AML-193 (cell line): ENCODE measurements at regions not wholly inside any gene's neighbourhood (a gene's known extent, or its start where the extent isn't known, plus 50 kb on each side); places are given as distances from the start of the nearest gene placed in this dataset.

Experiments
- DNase-seq, 2 experiments: peaks; one replicate each; lab custom pipeline; 2025; lab: John Stamatoyannopoulos, UW

GRCh38 chr1:22221233-22221780 lies 78.4 kb upstream of the WNT4 start:
- no peak for DNase-seq

DNA sequence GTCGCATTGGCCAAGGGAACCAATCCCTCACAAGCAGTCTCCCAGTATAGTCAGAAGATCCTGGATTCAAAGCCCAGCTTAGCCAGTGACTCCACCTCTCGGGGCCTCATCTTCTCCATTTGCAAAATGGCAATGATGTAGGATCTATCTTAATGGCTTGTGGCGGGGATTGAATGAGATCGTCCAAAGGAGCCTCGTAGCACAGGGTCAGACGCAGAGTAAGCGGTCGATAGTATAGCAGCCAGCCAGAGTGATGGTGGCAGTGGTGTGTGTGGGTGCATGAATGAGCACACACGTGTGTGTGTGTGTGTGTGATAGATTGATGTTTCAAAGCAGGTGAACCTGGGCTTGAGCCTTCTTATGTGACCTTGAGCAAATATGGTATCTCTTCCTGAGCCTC lies 79.8 kb upstream of the WNT4 start:
- DNase-seq: no peak

DNA sequence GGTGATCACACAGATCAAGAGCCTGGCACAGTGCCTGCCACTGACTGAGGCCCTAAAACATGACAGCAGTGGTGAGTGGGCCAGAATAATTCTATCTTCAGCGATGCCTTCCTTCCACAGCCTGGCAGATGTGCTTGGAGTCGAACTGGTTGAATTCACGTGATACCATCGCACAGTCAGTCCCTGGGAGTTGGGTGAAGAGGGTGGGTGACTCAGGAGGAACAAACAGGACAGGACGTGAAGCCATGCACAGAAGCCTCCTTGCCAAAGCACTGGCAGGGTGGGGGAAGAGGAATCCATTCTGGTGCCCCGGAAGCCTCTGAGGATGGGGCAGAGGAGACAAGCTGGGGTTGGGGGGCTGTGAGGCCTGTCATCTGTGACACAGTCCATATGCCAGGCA lies 80.3 kb upstream of the WNT4 start:
- no peak for DNase-seq

DNA sequence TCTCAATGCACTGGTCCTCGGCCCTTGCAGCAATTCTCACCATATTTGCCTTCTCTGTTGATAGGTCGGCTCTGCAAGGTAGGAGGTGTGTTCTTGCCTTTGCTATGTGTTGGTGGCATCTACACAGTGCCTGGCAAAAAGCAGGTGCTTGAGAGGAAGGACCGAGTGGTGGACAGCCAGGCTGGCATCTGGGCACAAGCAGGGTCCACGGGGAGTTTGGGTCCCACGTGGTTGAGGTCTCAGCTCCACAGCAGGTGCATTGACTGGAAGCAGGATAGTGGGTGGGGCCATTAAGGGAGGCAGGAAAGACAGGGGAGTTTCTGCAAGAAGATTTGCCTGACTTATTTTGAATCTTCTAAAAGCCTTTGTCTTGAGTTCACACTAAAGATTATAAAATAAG lies 81.2 kb upstream of the WNT4 start:
- DNase-seq: no peak

- no peak for DNase-seq
Observed at GRCh38 chr1:22224631-22225030, 81.7 kb upstream of the WNT4 start.

DNA sequence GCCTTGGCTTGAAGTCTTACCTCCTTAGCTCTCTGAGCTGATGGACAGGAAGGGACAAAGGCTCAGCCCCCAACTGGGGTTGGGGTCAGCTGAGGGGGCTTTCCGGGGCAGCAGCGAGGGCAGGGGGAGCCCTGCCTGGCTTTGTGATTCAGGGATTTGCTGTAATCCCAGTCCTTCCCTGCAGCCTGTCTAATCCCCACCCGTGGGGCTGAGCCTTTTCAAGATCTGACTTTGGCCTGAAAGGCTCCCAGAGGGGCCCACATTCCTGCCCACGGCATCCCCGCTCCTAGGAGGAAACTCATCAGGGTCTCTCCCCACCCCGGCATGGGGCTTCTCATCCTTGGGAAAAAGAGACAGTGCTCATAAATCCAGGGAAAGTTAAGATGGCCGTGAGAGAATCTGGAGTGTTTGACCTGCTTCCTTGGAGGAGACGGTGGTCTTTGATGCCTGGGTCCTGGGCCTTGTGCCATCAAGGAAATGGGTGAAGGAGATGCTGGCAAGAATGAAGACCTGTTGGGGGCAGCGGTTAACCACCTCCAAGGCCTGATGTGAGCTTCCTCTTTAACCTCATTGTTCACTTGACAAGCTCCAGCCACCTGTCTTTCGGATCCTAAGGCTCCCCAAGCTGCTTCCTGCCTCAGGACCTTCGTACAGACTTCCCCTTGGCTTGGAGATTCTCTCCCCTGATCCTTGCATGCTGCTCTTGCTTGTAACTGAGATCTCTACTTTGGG lies 83.1 kb upstream of the WNT4 start:
- DNase-seq: no peak

- DNase-seq: no peak
Observed at GRCh38 chr1:22228074-22228473, 85.2 kb upstream of the WNT4 start.

DNA sequence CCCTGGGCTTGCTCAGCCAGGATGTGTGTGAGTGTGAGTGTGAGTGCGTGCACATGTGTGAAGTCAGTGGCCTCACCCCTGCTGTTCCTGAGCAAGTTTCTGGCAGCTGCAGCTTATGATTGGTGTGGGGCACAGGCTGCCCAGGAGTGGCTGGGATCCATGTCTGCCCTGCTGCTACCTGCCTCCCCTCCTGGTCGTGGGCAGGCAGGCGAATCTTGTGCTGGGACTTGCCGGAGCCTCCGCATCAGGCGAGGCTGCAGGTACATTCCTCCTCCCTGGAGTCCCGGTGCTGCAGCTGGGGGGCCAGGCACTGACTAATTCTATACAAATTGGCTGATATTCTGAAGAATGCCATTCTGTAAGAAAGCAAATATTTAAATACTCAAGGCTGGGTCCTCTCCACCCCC lies 85.6 kb upstream of the WNT4 start:
- no peak for DNase-seq

DNA sequence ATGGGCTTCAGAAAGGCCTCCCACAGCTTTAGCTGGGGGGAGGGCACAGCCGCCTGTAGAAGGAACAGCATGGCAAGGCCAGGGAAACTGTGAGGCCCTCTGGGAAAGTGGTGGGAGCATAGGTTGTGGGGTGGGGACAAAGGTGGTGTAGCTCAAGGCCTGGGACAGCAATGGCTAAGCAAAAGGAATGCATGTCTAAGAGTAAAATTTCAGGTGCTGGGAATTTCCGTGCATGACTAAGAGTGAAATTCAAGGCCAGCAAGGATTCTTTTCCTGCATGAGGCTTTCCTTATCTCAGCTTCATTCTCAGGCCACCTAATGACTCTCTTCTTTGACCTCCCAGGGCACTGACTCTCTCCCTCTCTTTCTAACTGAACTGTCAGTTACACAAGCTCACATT lies 86.5 kb upstream of the WNT4 start:
- DNase-seq: no peak

- no peak for DNase-seq
Observed at GRCh38 chr1:22231068-22231593, 88.2 kb upstream of the WNT4 start.

DNA sequence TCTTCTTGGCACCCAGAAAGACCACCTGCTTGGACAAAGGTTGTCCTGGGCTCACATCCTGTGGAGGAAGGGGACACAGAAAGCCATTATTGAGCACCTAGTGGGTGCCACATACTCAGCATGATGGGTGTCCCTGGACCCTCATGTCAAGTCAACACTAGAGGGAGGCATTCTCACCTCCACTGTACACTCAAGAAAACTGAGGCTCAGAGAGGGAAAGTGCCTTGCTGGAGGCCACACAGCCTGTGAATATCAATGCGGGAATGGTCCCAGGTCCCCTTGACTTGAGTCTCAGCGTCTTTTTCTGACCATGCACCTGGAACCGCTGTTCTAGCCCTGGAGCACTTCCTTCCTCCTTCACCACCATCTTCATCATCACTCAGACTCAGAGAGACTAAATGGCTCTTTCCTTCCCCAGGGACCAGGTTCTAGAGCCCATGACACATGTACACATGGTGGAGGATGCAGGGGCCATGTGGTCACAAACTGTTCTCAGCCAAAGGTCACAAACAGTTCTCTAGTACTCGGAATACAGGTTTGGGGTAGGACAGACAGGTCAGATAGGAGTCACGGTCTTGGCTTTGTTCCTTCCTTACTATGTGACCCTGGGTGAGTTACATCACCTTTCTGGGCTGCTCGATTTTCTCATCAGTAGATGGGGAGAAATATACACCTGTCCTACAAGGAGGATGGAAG lies 89.2 kb upstream of the WNT4 start:
- DNase-seq: no peak

DNA sequence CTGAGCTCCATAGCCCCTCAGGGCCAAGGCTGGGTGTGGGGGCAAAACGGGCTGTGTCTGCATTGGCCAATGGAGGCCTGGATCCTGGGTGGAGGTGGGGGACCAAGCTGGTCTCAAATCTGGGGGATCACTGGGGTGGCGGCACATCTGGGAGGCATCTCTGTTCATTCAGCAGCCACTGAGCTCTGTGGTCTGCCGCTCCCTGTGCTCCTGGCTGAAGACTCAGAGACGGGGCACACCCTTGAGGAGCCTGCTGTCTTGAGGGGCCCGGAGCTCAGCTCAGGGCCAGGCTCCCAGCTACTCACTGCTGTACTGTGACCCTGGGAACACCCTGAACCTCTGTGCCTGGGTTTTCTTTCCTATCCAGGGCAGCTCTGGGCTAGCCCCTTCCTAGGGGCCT lies 90.3 kb upstream of the WNT4 start:
- DNase-seq: no peak

- no peak for DNase-seq
Observed at GRCh38 chr1:22234476-22235030, 91.7 kb upstream of the WNT4 start.

DNA sequence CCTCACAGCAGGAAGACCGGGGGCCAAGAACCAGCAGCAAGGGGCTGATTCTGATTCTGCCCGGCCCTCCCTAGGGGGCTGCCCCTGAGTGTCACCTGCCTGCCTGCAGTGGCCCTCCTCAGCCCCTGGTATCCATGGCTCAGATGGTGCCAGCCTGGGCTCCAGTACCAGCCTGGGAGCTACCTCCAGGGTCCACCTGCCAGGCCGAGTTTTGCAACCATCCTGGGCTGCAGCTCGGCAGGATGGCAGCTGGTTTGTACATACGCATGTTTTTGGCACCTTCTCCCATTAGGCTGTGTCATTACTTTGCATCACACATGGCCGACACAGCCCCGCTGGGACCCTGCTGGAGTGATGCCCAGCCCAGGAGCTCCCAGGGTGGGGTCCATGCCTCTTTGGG lies 93.3 kb upstream of the WNT4 start:
- no peak for DNase-seq

DNA sequence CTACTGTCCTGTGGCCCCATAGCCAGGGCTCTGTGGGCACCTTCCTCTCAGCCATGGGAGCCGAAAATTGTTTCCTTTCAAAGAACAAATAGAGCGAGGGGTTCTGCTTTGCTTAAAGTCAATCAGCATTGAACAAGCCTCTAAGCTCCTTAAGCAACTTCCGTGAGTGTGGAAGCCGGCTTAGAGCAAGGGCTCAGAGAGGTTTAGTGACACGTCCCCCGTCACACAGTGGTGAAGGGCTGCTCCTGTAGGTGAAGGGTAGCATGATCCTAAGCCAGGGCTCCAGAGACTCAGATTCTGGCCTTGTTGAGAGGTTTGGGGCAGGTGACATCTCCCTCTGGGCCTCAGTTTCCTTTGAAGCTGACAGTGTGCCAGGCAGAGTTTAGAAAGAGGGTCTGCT lies 94.0 kb upstream of the WNT4 start:
- DNase-seq: no peak

- no peak for DNase-seq
Observed at GRCh38 chr1:22237433-22238093, 94.7 kb upstream of the WNT4 start.

DNA sequence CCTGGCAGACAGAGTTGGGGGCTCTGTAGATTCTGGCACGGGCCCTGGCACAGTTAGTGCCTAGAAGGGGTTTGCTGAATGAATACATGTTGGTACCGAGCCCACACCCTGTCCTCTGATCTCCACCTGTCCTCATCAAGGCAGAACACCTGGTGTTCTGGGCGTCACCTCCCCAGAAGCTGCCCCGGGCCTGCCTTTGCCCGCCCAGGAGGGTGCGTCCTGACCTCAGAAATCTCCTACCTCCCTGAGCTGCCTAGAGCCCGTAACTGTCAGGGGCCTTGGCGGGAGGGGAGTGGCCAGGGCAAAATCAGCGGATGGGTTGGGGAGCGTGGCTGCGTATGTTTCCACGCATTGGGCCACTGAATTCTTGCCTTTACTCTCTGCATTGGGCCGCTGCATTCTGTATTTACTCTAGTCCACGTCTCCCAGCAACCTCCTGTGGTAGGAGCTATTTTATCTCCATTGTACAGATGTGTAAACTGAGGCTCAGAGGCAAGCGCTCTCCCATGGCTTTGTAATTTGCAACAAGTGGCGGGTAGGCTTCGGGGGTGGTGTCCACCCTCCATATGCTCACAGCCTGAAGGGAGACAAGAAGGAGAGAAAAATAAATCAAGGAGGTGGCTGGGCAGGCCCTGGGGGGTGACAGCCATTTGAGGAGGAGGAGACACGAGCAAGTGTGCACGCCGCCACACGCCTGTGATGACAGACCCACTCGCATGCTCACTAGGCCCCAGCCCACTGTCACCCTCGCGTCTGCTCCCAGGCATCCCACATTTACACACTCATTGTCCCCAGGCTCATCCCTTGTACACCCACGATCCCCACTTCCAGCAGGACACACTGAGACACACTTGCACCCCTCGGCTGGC lies 95.7 kb upstream of the WNT4 start:
- DNase-seq: no peak

DNA sequence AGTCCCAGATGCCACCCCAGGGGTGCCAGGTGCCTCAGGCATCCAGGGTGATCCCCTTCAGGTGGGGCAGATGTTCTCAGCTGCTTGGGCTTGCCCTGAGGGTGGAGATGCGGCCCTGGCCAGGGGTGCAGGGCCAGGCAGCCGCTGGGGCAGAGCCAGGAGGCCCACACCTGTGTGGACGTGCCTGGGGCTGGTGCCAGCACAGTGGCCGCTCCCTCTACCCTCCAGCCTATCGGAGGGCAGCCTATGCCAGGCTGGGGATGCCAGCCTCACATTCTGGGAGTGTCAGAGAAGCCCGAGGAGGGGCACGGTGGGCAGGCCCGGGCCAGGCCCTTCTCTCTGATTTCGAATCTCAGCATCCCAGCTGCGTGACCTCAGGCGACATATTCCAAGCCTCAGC lies 96.5 kb upstream of the WNT4 start:
- DNase-seq: no peak

DNA sequence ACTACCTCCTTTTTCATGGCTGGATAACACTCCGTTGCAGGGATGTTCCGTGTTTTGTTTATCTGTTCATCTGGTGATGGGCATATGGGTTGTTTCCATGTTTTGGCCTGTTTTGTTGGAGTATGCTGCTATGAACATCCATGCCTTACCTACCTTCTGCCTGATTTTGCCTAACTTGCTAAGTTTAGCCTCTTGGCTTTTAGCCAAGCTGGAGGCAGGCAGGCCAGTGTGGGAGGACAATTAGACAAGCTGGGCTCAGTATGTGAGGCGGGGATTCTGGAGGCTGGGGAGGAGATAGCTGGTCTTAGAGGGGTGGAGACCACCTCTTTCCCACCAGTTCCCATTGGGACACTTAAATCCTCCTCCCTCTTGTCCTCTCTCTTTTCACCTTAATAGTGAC lies 98.4 kb upstream of the WNT4 start:
- DNase-seq: no peak

DNA sequence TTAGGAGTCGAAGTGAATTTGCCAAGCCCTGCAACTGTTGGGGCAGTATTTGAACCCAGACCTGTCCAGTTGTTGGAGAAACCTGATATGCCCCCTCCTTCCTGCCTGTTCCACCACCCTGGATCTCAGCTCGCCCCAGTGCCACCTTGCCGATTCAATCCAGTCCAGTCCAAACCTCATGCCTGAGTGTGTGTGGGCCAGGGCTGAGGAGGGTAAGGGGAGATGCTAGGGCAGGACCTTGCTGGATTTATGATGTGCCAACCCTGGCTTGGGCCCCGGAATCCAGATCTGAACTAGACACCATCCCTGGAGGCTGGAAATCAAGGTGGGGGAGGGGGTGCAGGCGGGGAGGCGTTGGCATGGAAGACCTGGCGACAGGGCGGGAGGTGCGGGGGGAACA lies 98.9 kb upstream of the WNT4 start:
- DNase-seq: no peak

DNA sequence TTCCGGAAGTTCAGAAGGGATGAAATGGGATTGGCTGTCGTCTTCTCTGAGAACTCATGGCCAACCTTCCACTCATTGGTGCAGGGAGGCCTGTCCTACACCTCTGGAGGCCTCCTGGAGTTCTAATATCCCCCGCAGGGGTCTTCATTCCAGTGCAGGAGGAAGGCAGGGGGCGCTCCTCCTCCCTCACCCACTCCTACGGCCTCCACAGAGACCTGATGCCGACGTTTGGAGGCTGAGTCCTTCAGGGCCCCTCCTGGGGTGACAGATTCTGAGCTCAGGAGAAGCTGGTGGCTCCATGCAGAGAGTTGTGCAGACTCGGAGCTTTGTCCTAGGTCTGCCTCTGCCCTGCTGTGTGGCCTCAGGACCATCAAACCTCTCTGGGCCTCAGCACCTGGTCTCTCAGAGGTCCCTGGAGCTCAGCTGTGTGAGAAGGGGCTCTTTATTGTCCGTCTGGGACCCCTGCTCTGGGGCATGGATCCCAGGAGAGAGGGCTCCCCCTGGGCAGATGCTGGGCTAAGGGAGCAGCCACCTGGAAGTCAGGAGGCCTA lies 102.3 kb upstream of the WNT4 start:
- no peak for DNase-seq
